OCI-LY3 (cell line): ENCODE measurements at regions not wholly inside any gene's neighbourhood (a gene's known extent, or its start where the extent isn't known, plus 50 kb on each side); places are given as distances from the start of the nearest gene placed in this dataset.

Source experiments
- CTCF ChIP-seq: fragments of 200-600, 300-600 bp; sonication (generic); IDR thresholded peaks from 2 replicates; pipeline ENCODE4 v1.5.1; 2014; ENCODE audit warnings: antibody characterized with exemption, low read length, low read depth
- EZH2phosphoT487 ChIP-seq: fragments of 200-600 bp; shearing (Covaris generic); IDR thresholded peaks from 2 replicates; pipeline ENCODE4 v1.6.1; 2018; ENCODE audit warnings: antibody characterized with exemption, mixed run types, low read depth

- TF ChIP-seq CTCF (no peak), EZH2phosphoT487 (no peak)
Measured at GRCh38 chr14:98374136-98374535, 897.9 kb downstream of the BCL11B start.
